ENCODE measurements at regions not wholly inside any gene's neighbourhood (a gene's known extent, or its start where the extent isn't known, plus 50 kb on each side); places are given as distances from the start of the nearest gene placed in this dataset.

GRCh38 chr3:30350011-30350410 is 256.4 kb upstream of the TGFBR2 start:
- no peak for DNase-seq (ENCODE audit: extremely low read depth, low read depth, low spot score)

GRCh38 chr3:30350901-30351300 is 255.5 kb upstream of the TGFBR2 start:
- DNase-seq (ENCODE audit: extremely low read depth, low read depth, low spot score), result no peak

- DNase-seq (ENCODE audit: extremely low read depth, low read depth, low spot score), result no peak
These were observed 253.7 kb upstream of the TGFBR2 start for GRCh38 chr3:30352410-30353318.

- DNase-seq (ENCODE audit: extremely low read depth, low read depth, low spot score), result no peak
These were observed 252.5 kb upstream of the TGFBR2 start for GRCh38 chr3:30353711-30354467.

- no peak for DNase-seq (ENCODE audit: extremely low read depth, low read depth, low spot score)
These were observed 251.9 kb upstream of the TGFBR2 start for GRCh38 chr3:30354513-30354912.

GRCh38 chr3:30354972-30355371 is 251.4 kb upstream of the TGFBR2 start:
- no peak for DNase-seq (ENCODE audit: extremely low read depth, low read depth, low spot score)

- no peak for DNase-seq (ENCODE audit: extremely low read depth, low read depth, low spot score)
These were observed 250.8 kb upstream of the TGFBR2 start for GRCh38 chr3:30355622-30356021.

GRCh38 chr3:30356866-30357753 is 249.3 kb upstream of the TGFBR2 start:
- DNase-seq (ENCODE audit: extremely low read depth, low read depth, low spot score), result no peak

- no peak for DNase-seq (ENCODE audit: extremely low read depth, low read depth, low spot score)
These were observed 248.5 kb upstream of the TGFBR2 start for GRCh38 chr3:30357897-30358296.

GRCh38 chr3:30358871-30359270 is 247.5 kb upstream of the TGFBR2 start:
- DNase-seq (ENCODE audit: extremely low read depth, low read depth, low spot score), result no peak

- DNase-seq (ENCODE audit: extremely low read depth, low read depth, low spot score), result no peak
These were observed 237.4 kb upstream of the TGFBR2 start for GRCh38 chr3:30368978-30369377.

GRCh38 chr3:30370681-30371271 is 235.6 kb upstream of the TGFBR2 start:
- DNase-seq (ENCODE audit: extremely low read depth, low read depth, low spot score), result no peak

GRCh38 chr3:30372837-30373236 is 233.6 kb upstream of the TGFBR2 start:
- no peak for DNase-seq (ENCODE audit: extremely low read depth, low read depth, low spot score)

GRCh38 chr3:30384546-30385072 is 221.8 kb upstream of the TGFBR2 start:
- no peak for DNase-seq (ENCODE audit: extremely low read depth, low read depth, low spot score)

- no peak for DNase-seq (ENCODE audit: extremely low read depth, low read depth, low spot score)
These were observed 213.3 kb upstream of the TGFBR2 start for GRCh38 chr3:30393079-30393478.

- no peak for DNase-seq (ENCODE audit: extremely low read depth, low read depth, low spot score)
These were observed 209.4 kb upstream of the TGFBR2 start for GRCh38 chr3:30397030-30397429.

- no peak for DNase-seq (ENCODE audit: extremely low read depth, low read depth, low spot score)
These were observed 206.8 kb upstream of the TGFBR2 start for GRCh38 chr3:30399394-30400181.

GRCh38 chr3:30400926-30401325 is 205.5 kb upstream of the TGFBR2 start:
- no peak for DNase-seq (ENCODE audit: extremely low read depth, low read depth, low spot score)

- DNase-seq (ENCODE audit: extremely low read depth, low read depth, low spot score), result no peak
These were observed 204.4 kb upstream of the TGFBR2 start for GRCh38 chr3:30401971-30402370.

GRCh38 chr3:30407651-30408050 is 198.8 kb upstream of the TGFBR2 start:
- no peak for DNase-seq (ENCODE audit: extremely low read depth, low read depth, low spot score)

All from glomerular endothelial cell (primary cell).